NCI-H1105 (cell line): ENCODE measurements at regions not wholly inside any gene's neighbourhood (a gene's known extent, or its start where the extent isn't known, plus 50 kb on each side); places are given as distances from the start of the nearest gene placed in this dataset.

Source experiments
- DNase-seq: peaks from one replicate; lab custom pipeline; 2025; lab: John Stamatoyannopoulos, UW

DNA sequence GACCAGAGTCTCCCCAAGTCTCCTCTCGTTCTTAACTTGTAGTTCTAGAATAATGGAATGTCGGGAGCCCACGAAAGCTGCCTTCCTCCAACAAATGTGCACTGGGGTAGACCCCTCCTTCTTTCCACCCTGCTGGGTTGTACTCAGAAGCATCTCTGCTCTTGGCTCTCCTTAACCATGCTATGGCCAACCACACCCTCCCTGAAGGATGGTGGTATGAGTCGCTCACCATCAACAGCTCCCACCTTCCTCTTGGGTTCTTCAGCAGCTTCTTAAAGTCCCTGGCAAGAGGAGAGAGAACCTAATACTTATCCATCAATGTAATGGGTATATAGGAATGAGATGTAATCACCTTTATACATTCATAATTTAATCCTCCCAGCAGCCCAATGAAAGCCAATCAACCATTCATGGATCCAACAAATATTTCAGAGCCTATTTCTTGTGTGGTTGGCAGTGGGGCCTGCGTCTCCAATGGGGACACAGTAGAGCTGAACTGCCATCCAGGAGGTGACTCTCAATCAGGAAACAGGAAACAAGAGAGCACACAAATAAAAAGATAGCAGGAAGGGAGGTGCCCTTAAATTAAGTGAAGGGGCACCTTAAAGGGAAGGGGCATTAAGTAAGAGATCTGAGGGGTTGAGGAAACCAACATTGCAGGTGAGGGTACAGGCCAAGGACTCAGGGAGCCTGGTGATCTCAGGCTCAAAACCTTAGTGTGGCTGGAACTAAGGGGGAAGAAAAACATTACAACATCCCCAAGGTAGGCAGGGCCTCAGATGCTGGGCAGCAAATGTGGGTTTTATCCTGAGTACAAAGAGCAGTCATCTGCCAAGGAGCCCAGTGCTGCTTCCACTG lies 64.4 kb upstream of the ETS2 start:
- no peak for DNase-seq

DNA sequence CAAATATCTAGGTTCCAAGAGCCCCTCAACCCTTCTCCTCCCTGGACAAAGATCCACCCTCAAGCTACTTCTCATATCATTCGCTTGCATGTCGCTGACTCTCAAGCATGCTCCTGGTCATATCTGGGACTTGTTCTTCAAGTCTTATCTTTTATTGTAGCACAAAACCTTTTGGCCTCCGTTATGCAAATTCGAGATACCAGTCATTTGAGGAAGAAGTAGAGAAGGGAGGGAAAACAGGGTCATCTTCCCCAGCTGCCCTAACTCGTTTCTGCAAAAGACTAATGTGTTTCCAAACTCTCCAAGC lies 63.8 kb upstream of the ETS2 start:
- no peak for DNase-seq

DNA sequence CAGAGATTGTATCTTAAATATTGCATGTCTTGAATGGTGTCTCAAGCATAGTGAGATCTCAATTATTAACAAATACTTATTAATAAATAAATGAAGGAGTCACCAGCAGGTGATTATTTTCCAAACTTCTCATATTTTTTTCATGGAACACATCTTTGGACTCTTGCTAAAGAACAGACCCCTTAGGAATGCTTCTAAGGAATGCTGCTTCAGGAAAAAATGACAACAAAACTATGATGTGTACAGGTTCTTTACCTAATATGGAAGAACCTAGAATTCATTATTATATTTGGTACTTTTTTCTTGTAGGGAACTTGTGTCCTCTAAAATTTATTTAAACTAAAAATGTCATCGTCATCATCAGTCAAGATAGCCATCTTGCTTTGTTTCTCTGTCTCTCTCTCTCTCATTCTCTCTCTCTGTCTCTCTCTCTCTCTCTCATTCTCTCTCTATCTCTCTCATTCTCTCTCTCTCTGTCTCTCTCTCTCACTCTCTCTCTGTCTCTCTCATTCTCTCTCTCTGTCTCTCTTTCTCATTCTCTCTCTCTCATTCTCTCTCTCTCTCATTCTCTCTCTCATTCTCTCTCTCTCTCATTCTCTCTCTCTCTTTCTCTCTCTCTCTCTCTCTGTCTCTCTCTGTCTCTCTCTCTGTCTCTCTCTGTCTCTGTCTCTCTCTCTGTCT lies 63.0 kb upstream of the ETS2 start:
- no peak for DNase-seq

DNA sequence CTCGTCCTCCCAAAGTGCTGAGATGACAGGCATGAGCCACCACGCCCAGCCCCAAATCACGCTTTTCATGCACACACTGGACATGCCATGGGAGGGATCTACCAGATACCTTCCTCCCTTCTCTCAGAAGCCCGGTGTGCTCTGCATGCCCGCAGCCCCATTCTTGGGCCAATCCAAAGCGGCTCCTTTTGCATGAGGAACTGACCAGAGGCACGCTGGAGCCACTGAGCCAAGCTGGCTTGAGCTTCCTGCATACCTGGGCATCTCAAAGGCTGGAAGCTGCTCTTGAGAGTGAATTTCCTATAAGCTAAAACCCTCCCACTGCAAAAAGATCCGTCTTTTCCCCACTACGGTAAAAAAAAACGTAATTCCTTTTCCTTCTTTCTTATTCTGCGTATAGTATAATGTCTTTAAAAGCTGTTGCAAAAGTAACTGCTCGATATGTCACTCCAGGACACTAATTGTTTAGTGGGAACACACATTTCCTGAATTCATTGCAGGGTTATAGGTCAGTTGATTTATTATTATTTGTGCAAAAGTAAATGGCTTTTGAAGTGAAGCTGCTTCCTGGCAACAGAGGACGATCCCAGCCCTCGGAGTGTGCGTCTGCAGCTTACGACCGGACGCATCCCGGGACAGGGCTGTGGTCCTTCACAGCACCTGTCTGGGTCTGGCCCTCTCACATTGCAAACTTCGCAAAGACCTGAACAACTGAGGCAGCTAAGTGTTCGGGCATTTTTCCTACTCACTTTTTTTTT lies 61.8 kb upstream of the ETS2 start:
- DNase-seq, result no peak

DNA sequence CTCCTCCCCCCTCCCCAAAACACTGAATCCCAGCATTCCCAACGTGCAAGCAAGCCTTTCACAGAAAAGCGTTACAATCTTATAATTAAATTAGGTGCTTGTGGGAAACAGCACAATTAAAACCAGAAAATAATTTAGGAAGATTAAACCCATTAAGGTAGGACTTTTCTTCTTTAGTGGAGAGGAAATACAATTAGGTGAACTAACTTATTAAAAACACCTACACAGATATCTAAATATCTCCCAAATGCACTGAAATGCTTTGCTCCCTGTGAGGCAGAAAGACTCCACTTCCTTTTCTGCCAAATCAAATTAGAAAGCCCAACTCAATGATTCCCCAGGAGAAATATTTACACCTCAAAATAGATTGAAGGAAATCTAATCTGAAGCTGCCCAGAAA lies 60.9 kb upstream of the ETS2 start:
- DNase-seq, result no peak

DNA sequence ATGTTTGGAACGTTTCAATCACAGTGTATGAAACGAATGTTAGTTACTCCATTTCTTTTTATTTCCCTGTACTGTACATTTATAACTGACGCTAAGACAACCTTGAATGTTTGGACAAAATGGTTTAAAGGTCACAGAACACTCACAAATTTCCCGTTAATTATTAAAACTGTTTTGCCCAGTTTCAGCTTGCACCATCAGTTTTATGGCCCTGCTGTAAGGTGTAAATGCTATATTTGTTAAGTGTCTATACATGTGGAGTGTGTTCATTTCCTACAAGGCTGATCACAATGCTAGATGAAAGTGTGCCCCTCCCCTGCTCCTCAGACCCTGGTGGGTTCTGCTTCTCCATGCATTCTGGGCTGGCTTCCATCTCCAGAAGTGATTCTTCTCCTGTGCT lies 57.9 kb upstream of the ETS2 start:
- no peak for DNase-seq

DNA sequence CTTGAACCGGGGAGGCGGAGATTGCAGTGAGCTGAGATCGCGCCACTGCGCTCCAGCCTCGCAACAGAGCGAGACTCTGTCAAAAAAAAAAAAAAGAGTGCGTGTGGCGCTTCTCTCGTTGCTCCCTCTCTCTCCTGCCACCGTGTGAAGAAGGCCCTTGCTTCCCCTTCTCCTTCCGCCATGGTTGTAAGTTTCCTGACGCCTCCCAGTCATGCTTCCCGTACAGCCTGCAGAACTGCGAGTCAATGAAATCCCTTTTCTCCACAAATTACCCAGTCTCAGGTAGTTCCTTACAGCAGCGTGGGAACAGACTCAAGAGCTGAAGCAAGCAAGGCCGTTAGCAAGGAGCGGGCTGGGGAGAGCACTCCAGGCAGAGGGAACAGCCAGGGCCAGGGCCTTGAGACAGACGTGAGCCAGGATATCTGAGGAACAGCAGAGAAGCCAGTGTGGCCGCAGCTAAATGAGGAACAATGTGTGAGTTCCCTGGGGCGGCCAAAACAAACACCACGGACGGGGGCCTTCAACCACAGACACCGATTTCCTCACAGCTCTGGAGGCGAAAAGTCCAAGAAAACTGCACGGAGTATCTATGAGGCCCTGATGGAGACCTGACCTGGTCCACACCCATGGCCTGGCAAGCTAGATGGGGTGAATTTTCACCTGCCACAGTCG lies 54.2 kb upstream of the ETS2 start:
- DNase-seq, result no peak

DNA sequence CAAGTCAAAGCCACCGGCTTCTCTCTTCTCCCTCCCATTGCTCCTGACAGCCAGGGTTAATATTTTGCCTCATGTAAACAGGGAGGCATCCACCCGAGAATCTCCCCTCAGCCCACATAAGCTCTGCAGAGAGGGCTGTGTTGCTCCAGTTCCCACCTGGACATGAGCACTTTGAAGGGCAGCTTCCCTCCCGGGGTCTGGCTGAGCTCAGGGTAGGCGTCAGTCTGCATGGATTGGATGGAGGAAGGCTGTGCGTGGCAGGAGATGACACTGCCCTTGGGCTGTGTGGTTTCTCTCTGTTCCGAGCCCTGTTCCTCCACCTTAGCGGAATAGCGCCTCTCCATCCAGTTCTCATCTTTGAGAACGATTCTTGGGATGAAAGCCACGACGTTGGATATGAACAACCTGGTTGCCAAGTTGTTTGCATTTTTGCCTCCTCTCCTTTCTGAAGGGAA lies 53.7 kb upstream of the ETS2 start:
- DNase-seq, result no peak

DNA sequence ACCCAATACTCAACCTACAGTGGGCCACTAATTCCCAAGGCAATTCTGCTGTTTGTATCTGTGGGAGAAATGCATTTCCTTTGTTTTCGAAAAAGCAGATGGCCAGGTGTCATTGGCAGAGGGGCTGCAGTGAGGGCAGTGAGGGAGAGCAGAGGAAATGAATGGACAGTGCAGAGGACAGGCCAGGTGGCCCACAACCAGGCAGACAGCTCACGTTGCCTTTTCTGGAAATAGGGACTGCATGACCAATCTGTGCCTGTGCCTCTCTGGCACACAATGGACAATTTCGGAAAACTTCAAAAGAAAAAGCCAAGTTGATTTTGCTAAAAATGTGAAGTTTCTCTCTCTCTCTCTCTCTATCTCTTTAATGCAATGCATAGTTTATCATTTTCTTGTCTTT lies 52.6 kb upstream of the ETS2 start:
- no peak for DNase-seq

DNA sequence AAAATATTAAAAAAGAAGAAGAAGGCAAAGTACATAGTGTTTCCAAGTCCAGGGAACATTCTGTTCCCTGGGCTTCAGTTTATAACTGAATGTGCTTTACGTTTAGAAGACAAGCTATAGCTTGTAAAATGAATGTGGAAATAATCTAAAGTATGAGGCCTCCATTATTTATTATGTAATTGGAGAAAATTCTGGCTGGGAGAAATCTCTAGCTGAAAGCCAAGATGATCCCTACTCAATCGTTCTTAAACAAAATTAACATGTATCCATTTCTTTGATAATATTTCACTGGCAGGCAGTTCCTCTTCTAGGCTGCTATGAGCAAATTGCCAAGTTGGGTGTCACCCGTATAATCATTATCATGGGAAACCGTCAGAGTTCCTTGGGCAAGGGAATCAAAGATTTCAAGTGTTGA lies 52.2 kb upstream of the ETS2 start:
- no peak for DNase-seq
